NT2/D1 (cell line): ENCODE measurements at regions not wholly inside any gene's neighbourhood (a gene's known extent, or its start where the extent isn't known, plus 50 kb on each side); places are given as distances from the start of the nearest gene placed in this dataset.

Experiments
- SUZ12 ChIP-seq: IDR thresholded peaks from 2 replicates; pipeline ENCODE4 v1.6.1; 2011; ENCODE audit not compliant: insufficient read length, insufficient read depth; ENCODE audit errors: extremely low read depth
- YY1 ChIP-seq: IDR thresholded peaks from 2 replicates; pipeline ENCODE4 v1.6.1; 2011; ENCODE audit not compliant: insufficient read length, insufficient read depth
- ZNF274 ChIP-seq: IDR thresholded peaks from 2 replicates; pipeline ENCODE4 v1.6.1; 2011; ENCODE audit warnings: mild to moderate bottlenecking, low read depth, low read length

- no peak for TF ChIP-seq YY1
- TF ChIP-seq ZNF274 = no peak
- no peak for TF ChIP-seq SUZ12
These were observed 92.8 kb upstream of the OR9G4 start for GRCh38 chr11:56841210-56841810.
